GM12892 (cell line): ENCODE measurements at regions not wholly inside any gene's neighbourhood (a gene's known extent, or its start where the extent isn't known, plus 50 kb on each side); places are given as distances from the start of the nearest gene placed in this dataset.

Experiments used
- POLR2A ChIP-seq: IDR thresholded peaks from 2 replicates; pipeline ENCODE4 v1.6.1; 2011; ENCODE audit warnings: low read depth, low read length, control low read depth
- POLR2AphosphoS5 ChIP-seq: IDR thresholded peaks from 2 replicates; pipeline ENCODE4 v1.6.1; 2011; ENCODE audit warnings: low read depth, low read length, control low read depth

DNA sequence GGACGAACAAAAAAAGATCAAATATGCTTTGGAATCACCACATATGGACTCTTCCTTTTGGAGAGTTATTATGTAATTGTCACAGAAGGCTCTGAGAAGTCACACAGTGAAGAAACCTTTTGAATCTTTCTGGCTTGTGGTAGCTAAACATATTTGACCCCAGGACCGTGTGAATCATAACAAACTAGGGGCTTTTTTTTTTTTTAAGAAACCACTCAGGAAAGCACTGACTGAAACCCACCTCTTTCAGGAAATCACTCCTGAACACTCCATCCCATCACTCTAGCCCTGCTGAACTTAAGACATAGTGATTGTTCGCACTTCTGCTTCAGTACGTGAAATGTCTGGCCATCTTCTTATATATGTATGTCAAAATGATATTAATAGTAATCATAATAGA, 495.9 kb upstream of the ARID1B start:
- TF ChIP-seq POLR2A (no peak), POLR2AphosphoS5 (no peak)
